ENCODE measurements at regions not wholly inside any gene's neighbourhood (a gene's known extent, or its start where the extent isn't known, plus 50 kb on each side); places are given as distances from the start of the nearest gene placed in this dataset.

DNA sequence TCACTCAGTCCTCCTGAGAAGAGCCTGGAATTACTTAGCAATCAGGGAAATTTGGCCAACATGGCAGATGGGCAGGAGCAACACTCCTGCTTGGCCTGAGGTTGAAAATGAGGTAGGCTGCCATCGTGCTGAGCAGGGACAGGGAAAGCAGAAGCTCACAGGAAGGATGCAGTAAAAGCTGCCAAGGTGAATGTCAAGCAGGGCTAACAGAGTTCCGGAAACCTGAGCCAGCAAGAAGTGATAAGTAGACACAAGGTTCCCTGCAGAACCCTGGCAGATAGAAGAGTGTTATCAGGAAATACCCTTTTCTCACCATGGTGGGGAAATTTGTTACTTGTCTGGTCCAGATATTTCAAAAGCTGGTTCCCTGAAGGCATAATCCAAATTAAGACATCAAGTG lies 454.3 kb upstream of the MEX3C start:
- H3K36me3 Mint-ChIP-seq (ENCODE audit: low read depth) = no peaks in the 10 kb centered on the region
- no peak for DNase-seq (ENCODE audit: low spot score)
- no peak for TF ChIP-seq CTCF (IDR thresholded peaks at IDR 0.05)
- H3K27me3 Mint-ChIP-seq (ENCODE audit: low read depth) = peaks cover 26% of the 10 kb centered on the region
- H3K9me3 Mint-ChIP-seq (ENCODE audit: low read depth) = no peaks in the 10 kb centered on the region
- H3K4me3 Mint-ChIP-seq (ENCODE audit: unreplicated experiment) = no peak overlapping the region
- no peaks in the 10 kb centered on the region for H3K4me1 Mint-ChIP-seq (ENCODE audit: low read depth)
- no peak overlapping the region for H3K27ac Mint-ChIP-seq (ENCODE audit: unreplicated experiment)

GRCh38 chr18:51653507-51654213 lies 456.2 kb upstream of the MEX3C start:
- no peak for DNase-seq (ENCODE audit: low spot score)
- Mint-ChIP-seq H3K27me3 (ENCODE audit: low read depth) (peaks cover 31% of the 10 kb centered on the region), H3K36me3 (ENCODE audit: low read depth) (no peaks in the 10 kb centered on the region), H3K27ac (ENCODE audit: unreplicated experiment) (no peak overlapping the region), H3K4me3 (ENCODE audit: unreplicated experiment) (no peak overlapping the region), H3K4me1 (ENCODE audit: low read depth) (no peaks in the 10 kb centered on the region), H3K9me3 (ENCODE audit: low read depth) (no peaks in the 10 kb centered on the region)
- no peak for TF ChIP-seq CTCF (IDR thresholded peaks at IDR 0.05)

GRCh38 chr18:51654488-51655326 lies 457.2 kb upstream of the MEX3C start:
- no peak for TF ChIP-seq CTCF (IDR thresholded peaks at IDR 0.05)
- H3K36me3 Mint-ChIP-seq (ENCODE audit: low read depth) = no peaks in the 10 kb centered on the region
- H3K27me3 Mint-ChIP-seq (ENCODE audit: low read depth) = peaks cover 38% of the 10 kb centered on the region
- no peak overlapping the region for H3K27ac Mint-ChIP-seq (ENCODE audit: unreplicated experiment)
- no peaks in the 10 kb centered on the region for H3K4me1 Mint-ChIP-seq (ENCODE audit: low read depth)
- no peak overlapping the region for H3K4me3 Mint-ChIP-seq (ENCODE audit: unreplicated experiment)
- no peak for DNase-seq (ENCODE audit: low spot score)
- H3K9me3 Mint-ChIP-seq (ENCODE audit: low read depth) = no peaks in the 10 kb centered on the region

DNA sequence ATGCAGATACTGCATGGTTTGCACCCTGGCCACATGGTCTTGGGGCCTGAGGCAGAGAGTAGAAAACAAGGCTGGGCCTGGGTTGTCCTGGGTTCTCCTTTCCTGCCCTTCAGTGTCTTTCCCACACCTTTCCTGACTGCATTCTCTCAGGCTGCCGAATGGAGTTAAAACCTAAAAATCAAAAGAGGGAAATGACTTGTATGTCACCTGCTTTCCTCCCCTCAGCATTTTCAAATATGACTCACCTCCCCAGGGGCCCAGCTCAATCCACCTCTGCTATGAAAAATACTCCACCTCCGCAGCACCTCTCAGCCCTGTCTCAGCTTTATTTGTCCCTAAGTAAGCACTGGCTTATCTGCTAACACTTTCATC lies 457.8 kb upstream of the MEX3C start:
- Mint-ChIP-seq H3K4me1 (ENCODE audit: low read depth) (no peaks in the 10 kb centered on the region), H3K9me3 (ENCODE audit: low read depth) (no peaks in the 10 kb centered on the region), H3K36me3 (ENCODE audit: low read depth) (no peaks in the 10 kb centered on the region), H3K4me3 (ENCODE audit: unreplicated experiment) (no peak overlapping the region), H3K27me3 (ENCODE audit: low read depth) (peaks cover 37% of the 10 kb centered on the region), H3K27ac (ENCODE audit: unreplicated experiment) (no peak overlapping the region)
- DNase-seq (ENCODE audit: low spot score) = no peak
- TF ChIP-seq CTCF (IDR thresholded peaks at IDR 0.05) = no peak

GRCh38 chr18:51656249-51656648 lies 458.8 kb upstream of the MEX3C start:
- H3K36me3 Mint-ChIP-seq (ENCODE audit: low read depth) = no peaks in the 10 kb centered on the region
- no peak overlapping the region for H3K4me3 Mint-ChIP-seq (ENCODE audit: unreplicated experiment)
- H3K27me3 Mint-ChIP-seq (ENCODE audit: low read depth) = peaks cover 36% of the 10 kb centered on the region
- no peaks in the 10 kb centered on the region for H3K4me1 Mint-ChIP-seq (ENCODE audit: low read depth)
- no peak for DNase-seq (ENCODE audit: low spot score)
- no peaks in the 10 kb centered on the region for H3K9me3 Mint-ChIP-seq (ENCODE audit: low read depth)
- no peak overlapping the region for H3K27ac Mint-ChIP-seq (ENCODE audit: unreplicated experiment)
- TF ChIP-seq CTCF (IDR thresholded peaks at IDR 0.05) = no peak
